HS-27A (cell line): ENCODE measurements at regions not wholly inside any gene's neighbourhood (a gene's known extent, or its start where the extent isn't known, plus 50 kb on each side); places are given as distances from the start of the nearest gene placed in this dataset.

Source experiments
- DNase-seq: peaks from one replicate; pipeline ENCODE4 v3.0.0-alpha.2; 2012; ENCODE audit warnings: low read depth, missing footprints

- peak; percentile 33 for DNase-seq
Measured at GRCh38 chr6:14333556-14334305, 216.2 kb downstream of the CD83 start.

GRCh38 chr6:14335071-14335470 is 217.5 kb downstream of the CD83 start:
- no peak for DNase-seq

GRCh38 chr6:14337152-14337551 is 219.6 kb downstream of the CD83 start:
- no peak for DNase-seq

- no peak for DNase-seq
Measured at GRCh38 chr6:14339172-14339571, 221.6 kb downstream of the CD83 start.

- no peak for DNase-seq
Measured at GRCh38 chr6:14339711-14340584, 222.4 kb downstream of the CD83 start.

GRCh38 chr6:14344486-14344885 is 226.9 kb downstream of the CD83 start:
- no peak for DNase-seq

DNA sequence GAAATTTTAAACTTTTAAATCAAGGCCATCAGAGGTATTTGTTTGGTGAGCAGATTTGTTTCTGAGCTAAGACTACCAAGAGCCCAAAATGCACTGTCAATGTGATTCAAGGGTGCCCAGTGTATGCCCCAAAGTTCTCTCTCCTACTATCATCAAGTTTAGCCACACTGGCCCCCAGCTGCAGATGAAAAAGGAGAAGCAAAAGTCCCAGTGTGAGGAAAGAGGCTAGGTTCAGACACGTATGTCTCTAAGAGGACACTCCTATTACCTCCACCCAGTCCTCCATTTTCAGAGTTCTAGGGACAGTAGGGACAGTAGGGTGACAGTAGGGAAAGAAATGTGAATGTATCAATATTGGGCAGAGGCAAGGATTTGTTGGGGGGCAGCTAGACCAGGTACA is 230.8 kb downstream of the CD83 start:
- no peak for DNase-seq

DNA sequence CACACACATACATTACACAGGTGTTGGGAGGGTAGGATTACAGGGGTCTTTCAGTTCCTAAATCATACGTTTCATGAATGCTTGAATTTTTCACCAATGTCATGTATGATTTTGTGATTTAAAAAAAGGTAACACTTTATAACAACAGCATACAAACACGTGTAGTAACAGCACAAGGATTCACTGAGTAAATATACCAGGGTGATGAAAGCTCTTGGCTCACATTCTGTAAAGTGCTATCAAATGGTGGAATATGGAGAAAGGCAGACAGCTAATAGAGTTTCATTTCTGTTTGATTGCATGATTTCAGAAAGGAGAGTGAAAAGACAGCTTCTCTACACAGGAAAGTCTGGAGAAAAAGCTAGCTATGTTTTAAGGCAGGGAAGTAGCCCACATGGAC is 231.9 kb downstream of the CD83 start:
- no peak for DNase-seq

- DNase-seq: no peak
Measured at GRCh38 chr6:14350210-14350609, 232.6 kb downstream of the CD83 start.

DNA sequence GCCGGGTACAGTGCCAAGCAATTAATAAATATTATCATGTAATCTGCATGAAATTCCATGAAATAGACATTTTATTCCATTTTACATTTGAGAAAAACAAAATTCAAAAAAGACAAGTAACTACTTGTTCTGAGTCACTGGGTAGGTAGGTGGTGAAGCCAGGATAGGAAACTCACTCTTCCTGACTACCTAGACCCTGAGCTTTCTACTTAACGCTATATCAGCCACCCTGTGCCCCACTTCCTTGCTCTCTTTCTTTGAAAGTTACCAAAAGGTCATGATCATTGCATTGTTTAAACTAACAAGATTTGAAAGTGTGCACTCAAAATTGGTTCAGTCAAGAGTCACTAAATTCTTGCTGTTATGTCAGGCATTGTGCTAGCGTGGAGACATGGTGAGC is 235.7 kb downstream of the CD83 start:
- DNase-seq: no peak

DNA sequence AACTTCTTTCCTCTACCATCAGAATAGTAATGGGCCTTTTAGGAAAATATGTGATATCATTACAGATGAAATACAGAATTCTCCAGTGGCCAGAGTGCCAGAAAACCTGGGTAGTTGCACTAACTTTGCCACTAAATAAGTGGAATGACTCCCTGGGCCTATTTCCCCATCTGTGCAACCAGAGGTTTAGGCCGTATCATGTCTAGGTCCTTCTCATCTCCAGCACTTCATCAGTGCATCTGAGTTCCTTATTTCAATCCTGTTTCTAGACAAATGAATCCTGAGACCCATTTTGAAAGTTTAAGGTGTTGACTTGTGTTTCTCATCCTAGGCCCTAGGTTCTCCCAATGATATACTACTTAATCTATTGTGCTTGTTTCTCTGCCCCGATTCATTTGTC is 236.2 kb downstream of the CD83 start:
- no peak for DNase-seq

DNA sequence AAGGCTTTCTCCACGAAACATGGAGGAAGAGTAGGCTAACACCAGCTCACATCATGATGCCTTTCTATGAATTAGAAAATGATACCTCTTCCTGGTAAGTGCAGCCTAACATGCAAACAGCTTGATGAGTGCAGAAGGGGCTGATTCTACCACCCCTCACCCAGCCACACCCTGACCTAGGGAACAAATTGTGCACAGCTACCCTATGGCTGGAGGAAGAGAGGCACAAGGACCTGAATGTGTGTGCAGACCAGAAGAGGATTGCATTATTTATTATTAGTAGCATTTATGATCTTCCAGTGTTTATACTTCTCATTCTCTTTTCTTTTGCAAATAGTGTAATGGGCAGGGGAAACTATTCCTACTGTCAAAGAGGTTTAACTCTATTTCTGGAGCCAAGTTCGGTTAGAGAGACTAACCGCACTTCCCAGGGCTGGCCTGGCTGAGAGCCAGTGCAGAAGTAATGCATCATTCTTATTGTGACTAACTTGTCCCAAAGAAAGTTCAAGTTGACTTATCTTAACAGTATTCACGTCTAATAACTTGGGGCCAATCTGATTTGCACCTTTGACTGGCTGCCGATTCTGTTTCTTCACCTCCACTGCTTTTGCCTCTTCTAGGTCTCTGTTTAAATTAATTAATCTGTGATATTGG is 237.5 kb downstream of the CD83 start:
- DNase-seq: peak; percentile 20

DNA sequence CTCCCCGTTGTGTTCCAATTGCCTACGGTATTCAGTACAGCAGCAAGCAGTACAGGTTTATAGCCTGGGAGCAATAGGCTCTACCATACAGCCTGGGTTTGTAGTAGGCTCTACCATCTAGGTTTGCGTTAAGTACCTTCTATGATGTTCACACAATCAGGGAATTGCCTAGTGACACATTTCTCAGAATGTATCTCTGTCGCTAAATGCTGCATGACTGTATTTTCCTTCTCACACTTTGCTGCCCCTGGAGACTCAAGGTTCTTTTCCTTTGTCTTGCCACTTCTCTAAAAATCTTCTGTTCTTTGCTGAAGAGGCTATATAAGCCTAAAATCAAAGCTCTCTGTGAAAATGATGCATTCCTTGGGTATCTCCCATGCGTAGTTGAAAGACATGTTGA is 241.9 kb downstream of the CD83 start:
- no peak for DNase-seq

- DNase-seq: no peak
Measured at GRCh38 chr6:14360565-14360964, 243.0 kb downstream of the CD83 start.

- DNase-seq: no peak
Measured at GRCh38 chr6:14361297-14361696, 243.7 kb downstream of the CD83 start.

GRCh38 chr6:14361956-14362587 is 244.5 kb downstream of the CD83 start:
- DNase-seq: no peak

GRCh38 chr6:14364370-14364769 is 246.8 kb downstream of the CD83 start:
- no peak for DNase-seq

DNA sequence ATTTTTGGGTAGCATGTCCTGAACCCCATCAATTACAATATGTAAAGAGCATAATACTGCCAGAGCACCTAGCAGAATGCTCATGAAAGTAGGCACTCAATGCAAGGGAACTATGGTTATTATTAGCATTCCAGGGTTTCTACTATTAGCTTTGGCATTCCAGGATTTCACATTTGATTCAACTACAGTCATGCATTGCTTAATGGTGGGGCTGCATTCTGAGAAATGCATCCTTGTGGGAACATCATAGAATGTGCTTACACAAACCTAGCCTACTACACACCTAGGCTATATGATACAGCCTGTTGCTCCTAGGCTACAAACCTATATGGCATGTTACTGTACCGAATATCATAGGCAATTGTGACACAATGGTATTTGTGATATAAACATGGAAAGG is 247.8 kb downstream of the CD83 start:
- DNase-seq: no peak

DNA sequence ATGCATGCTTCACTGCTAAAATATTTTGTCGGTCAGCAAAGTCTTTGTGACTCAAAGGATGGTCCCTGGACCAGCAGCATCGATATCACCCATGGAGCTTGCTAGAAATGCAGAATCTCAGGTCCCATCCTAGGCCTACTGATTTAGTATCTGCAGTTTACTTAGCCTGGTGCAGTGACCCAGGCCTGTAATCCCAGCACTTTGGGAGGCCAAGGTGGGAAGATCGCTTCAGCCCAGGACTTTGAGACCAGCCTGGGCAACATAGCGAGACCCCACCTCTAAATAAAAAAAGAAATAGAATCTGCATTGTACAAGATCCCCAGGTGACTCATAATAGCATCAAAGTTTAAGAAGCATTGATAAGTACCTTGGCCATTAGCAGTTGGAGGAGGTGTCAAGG is 248.7 kb downstream of the CD83 start:
- DNase-seq: no peak

DNA sequence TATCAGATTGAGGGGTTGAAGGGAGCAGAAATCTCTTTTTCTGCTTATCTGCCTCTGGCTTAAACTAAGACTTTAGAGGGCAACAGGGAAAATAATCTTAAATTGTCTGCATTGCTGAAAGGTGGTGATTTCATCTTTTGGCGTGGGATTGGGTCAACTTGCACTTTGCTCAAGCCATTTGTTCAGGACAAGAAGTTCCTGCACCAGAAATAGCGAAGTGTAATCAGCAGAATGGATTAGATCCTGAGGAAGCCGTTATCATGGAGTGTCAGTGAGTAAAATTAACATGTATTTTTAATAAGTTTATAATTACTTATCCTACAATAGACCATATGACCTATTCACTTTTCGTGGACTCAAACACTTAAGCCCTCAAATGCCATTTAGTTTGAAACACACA is 249.3 kb downstream of the CD83 start:
- DNase-seq: no peak

- no peak for DNase-seq
Measured at GRCh38 chr6:14367296-14367695, 249.7 kb downstream of the CD83 start.

DNA sequence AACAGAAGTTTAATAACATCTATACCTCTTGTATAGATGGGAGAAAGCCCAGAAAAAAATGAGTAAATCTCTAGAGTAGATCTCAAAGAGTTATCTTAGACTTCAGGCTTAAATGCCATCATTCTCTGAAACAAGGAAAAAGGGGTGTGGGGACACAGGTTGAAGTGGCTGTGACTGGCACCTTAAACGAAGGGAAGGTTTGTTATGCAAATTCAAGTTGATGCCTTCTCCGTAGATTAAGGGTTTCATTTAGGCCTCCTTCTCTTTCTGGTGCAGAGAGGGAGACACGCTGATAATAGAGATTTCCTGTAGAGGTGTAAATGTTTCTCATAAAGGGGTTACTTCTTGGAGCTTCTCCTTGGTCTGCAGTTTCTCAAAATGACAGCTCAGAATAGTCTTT is 252.1 kb downstream of the CD83 start:
- DNase-seq: no peak
